ENCODE measurements at regions not wholly inside any gene's neighbourhood (a gene's known extent, or its start where the extent isn't known, plus 50 kb on each side); places are given as distances from the start of the nearest gene placed in this dataset.

DNA sequence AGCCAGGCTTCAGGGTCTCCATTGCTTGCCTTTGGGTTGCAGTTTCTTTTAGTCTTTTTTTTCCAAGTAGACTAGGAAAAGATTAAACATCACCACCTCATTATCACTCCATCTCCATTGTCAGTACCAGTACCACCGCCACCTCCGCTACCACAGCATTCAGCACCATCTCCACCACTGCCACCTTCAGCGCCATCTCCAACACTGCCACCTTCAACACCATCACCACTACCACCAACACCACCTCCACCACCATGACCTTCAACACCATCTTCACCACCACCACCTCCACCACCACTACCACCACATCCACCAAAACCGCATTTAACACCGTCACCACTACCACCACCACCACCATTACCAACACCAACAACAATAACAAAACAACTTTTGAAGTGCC is 141.5 kb upstream of the MPHOSPH6 start:
- no peak for TF ChIP-seq POLR2A (IDR thresholded peaks at IDR 0.05)
- TF ChIP-seq, protein P1, sequence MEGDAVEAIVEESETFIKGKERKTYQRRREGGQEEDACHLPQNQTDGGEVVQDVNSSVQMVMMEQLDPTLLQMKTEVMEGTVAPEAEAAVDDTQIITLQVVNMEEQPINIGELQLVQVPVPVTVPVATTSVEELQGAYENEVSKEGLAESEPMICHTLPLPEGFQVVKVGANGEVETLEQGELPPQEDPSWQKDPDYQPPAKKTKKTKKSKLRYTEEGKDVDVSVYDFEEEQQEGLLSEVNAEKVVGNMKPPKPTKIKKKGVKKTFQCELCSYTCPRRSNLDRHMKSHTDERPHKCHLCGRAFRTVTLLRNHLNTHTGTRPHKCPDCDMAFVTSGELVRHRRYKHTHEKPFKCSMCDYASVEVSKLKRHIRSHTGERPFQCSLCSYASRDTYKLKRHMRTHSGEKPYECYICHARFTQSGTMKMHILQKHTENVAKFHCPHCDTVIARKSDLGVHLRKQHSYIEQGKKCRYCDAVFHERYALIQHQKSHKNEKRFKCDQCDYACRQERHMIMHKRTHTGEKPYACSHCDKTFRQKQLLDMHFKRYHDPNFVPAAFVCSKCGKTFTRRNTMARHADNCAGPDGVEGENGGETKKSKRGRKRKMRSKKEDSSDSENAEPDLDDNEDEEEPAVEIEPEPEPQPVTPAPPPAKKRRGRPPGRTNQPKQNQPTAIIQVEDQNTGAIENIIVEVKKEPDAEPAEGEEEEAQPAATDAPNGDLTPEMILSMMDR (IDR thresholded peaks at IDR 0.05 in 4 of 5, conservative IDR thresholded peaks at IDR 0.05 in 1 of 5), result no peak
